GM21381 (cell line): ENCODE measurements at regions not wholly inside any gene's neighbourhood (a gene's known extent, or its start where the extent isn't known, plus 50 kb on each side); places are given as distances from the start of the nearest gene placed in this dataset.

ENCODE experiments used
- ATAC-seq: cut with Tn5 transposase; IDR thresholded peaks from one replicate; pipeline ENCODE4 v1.9.1; 2021; ENCODE audit warnings: mild to moderate bottlenecking, moderate library complexity; ENCODE audit not compliant: unreplicated experiment

- no peak for ATAC-seq
Observed at GRCh38 chr1:38305666-38306065, 259.1 kb upstream of the POU3F1 start.

GRCh38 chr1:38303843-38304242, 257.2 kb upstream of the POU3F1 start:
- no peak for ATAC-seq

GRCh38 chr1:38301040-38301439, 254.4 kb upstream of the POU3F1 start:
- no peak for ATAC-seq

GRCh38 chr1:38300616-38301015, 254.0 kb upstream of the POU3F1 start:
- no peak for ATAC-seq

- ATAC-seq = no peak
Observed at GRCh38 chr1:38297842-38298241, 251.2 kb upstream of the POU3F1 start.

- no peak for ATAC-seq
Observed at GRCh38 chr1:38297246-38297645, 250.7 kb upstream of the POU3F1 start.

- ATAC-seq = no peak
Observed at GRCh38 chr1:38296047-38296446, 249.5 kb upstream of the POU3F1 start.

- ATAC-seq = no peak
Observed at GRCh38 chr1:38293567-38293966, 247.0 kb upstream of the POU3F1 start.

- no peak for ATAC-seq
Observed at GRCh38 chr1:38292969-38293368, 246.4 kb upstream of the POU3F1 start.

- ATAC-seq = no peak
Observed at GRCh38 chr1:38291906-38292521, 245.4 kb upstream of the POU3F1 start.

- ATAC-seq = no peak
Observed at GRCh38 chr1:38291336-38291735, 244.7 kb upstream of the POU3F1 start.

GRCh38 chr1:38289034-38289433, 242.4 kb upstream of the POU3F1 start:
- no peak for ATAC-seq

- ATAC-seq = no peak
Observed at GRCh38 chr1:38287547-38287946, 241.0 kb upstream of the POU3F1 start.

- no peak for ATAC-seq
Observed at GRCh38 chr1:38287036-38287435, 240.4 kb upstream of the POU3F1 start.

GRCh38 chr1:38285807-38286530, 239.4 kb upstream of the POU3F1 start:
- ATAC-seq = no peak

GRCh38 chr1:38284953-38285352, 238.4 kb upstream of the POU3F1 start:
- ATAC-seq = no peak

- no peak for ATAC-seq
Observed at GRCh38 chr1:38283696-38284470, 237.3 kb upstream of the POU3F1 start.

- no peak for ATAC-seq
Observed at GRCh38 chr1:38279148-38279547, 232.6 kb upstream of the POU3F1 start.

GRCh38 chr1:38277646-38278045, 231.1 kb upstream of the POU3F1 start:
- ATAC-seq = no peak

GRCh38 chr1:38275960-38276359, 229.4 kb upstream of the POU3F1 start:
- ATAC-seq = no peak

- ATAC-seq = no peak
Observed at GRCh38 chr1:38274974-38275373, 228.4 kb upstream of the POU3F1 start.

GRCh38 chr1:38273196-38273804, 226.7 kb upstream of the POU3F1 start:
- ATAC-seq = no peak
